GM11168 (cell line): ENCODE measurements at regions not wholly inside any gene's neighbourhood (a gene's known extent, or its start where the extent isn't known, plus 50 kb on each side); places are given as distances from the start of the nearest gene placed in this dataset.

Experiments
- in situ Hi-C: fragments of 300-500 bp; cut with MboI; formaldehyde crosslinking; loops from one replicate; pipeline ENCODE4 v1.12.0; 2022; ENCODE audit warnings: low sequenced_read_pairs; ENCODE audit not compliant: unreplicated experiment

GRCh38 chr2:172198908-172199307 lies 96.2 kb upstream of the DLX2 start:
- in situ Hi-C loops, result no loop called here

- in situ Hi-C loops, result no loop called here
Measured at GRCh38 chr2:172200495-172201085, 97.9 kb upstream of the DLX2 start.

GRCh38 chr2:172204309-172204708 lies 101.6 kb upstream of the DLX2 start:
- in situ Hi-C loops, result no loop called here

GRCh38 chr2:172204762-172205161 lies 102.1 kb upstream of the DLX2 start:
- in situ Hi-C loops, result no loop called here

- in situ Hi-C loops, result no loop called here
Measured at GRCh38 chr2:172205292-172205691, 102.6 kb upstream of the DLX2 start.

GRCh38 chr2:172207911-172208310 lies 105.2 kb upstream of the DLX2 start:
- in situ Hi-C loops, result no loop called here

GRCh38 chr2:172208791-172209325 lies 106.2 kb upstream of the DLX2 start:
- in situ Hi-C loops, result no loop called here

- in situ Hi-C loops, result no loop called here
Measured at GRCh38 chr2:172210599-172210998, 107.9 kb upstream of the DLX2 start.

- in situ Hi-C loops, result no loop called here
Measured at GRCh38 chr2:172211512-172211911, 108.8 kb upstream of the DLX2 start.

GRCh38 chr2:172213116-172213860 lies 110.6 kb upstream of the DLX2 start:
- in situ Hi-C loops, result no loop called here

- in situ Hi-C loops, result no loop called here
Measured at GRCh38 chr2:172214252-172214651, 111.6 kb upstream of the DLX2 start.

- in situ Hi-C loops, result no loop called here
Measured at GRCh38 chr2:172215172-172215935, 112.7 kb upstream of the DLX2 start.

- in situ Hi-C loops, result no loop called here
Measured at GRCh38 chr2:172215936-172216335, 113.2 kb upstream of the DLX2 start.

- in situ Hi-C loops, result no loop called here
Measured at GRCh38 chr2:172216477-172216876, 113.8 kb upstream of the DLX2 start.

- in situ Hi-C loops, result no loop called here
Measured at GRCh38 chr2:172219201-172219600, 116.5 kb upstream of the DLX2 start.

GRCh38 chr2:172220121-172220520 lies 117.4 kb upstream of the DLX2 start:
- in situ Hi-C loops, result no loop called here

- in situ Hi-C loops, result no loop called here
Measured at GRCh38 chr2:172223601-172224054, 120.9 kb upstream of the DLX2 start.

GRCh38 chr2:172225786-172226185 lies 123.1 kb upstream of the DLX2 start:
- in situ Hi-C loops, result no loop called here

GRCh38 chr2:172226244-172227061 lies 123.8 kb upstream of the DLX2 start:
- in situ Hi-C loops, result no loop called here

- in situ Hi-C loops, result no loop called here
Measured at GRCh38 chr2:172227719-172228118, 125.0 kb upstream of the DLX2 start.
